NCI-H1092 treated with DMSO at 0.1 percent for 48 hours (cell line): ENCODE measurements at regions not wholly inside any gene's neighbourhood (a gene's known extent, or its start where the extent isn't known, plus 50 kb on each side); places are given as distances from the start of the nearest gene placed in this dataset.
"Not testable (repeated sequence)": the region's sequence is repeated elsewhere in the genome, so short reads cannot be mapped to it uniquely, and the experiment has no call there.

Source experiments
- DNase-seq: peaks from one replicate; lab custom pipeline; 2025; lab: John Stamatoyannopoulos, UW

GRCh38 chr13:111620586-111620985 lies 300.1 kb downstream of the TEX29 start:
- no peak for DNase-seq

- no peak for DNase-seq
Measured at GRCh38 chr13:111621164-111621563, 300.7 kb downstream of the TEX29 start.

- no peak for DNase-seq
Measured at GRCh38 chr13:111622051-111622531, 301.6 kb downstream of the TEX29 start.

- DNase-seq: no peak
Measured at GRCh38 chr13:111623208-111623607, 302.8 kb downstream of the TEX29 start.

- DNase-seq: no peak
Measured at GRCh38 chr13:111623743-111624505, 303.5 kb downstream of the TEX29 start.

GRCh38 chr13:111625526-111626315 lies 305.3 kb downstream of the TEX29 start:
- DNase-seq: no peak

- DNase-seq: peak; percentile 99
Measured at GRCh38 chr13:111626371-111627305, 306.2 kb downstream of the TEX29 start.

GRCh38 chr13:111627596-111627995 lies 307.2 kb downstream of the TEX29 start:
- no peak for DNase-seq

GRCh38 chr13:111629016-111629415 lies 308.6 kb downstream of the TEX29 start:
- DNase-seq: no peak

GRCh38 chr13:111629457-111629856 lies 309.0 kb downstream of the TEX29 start:
- DNase-seq: no peak

- peak; percentile 90 for DNase-seq
Measured at GRCh38 chr13:111629926-111630325, 309.5 kb downstream of the TEX29 start.

GRCh38 chr13:111630406-111630805 lies 310.0 kb downstream of the TEX29 start:
- DNase-seq: peak; percentile 90

GRCh38 chr13:111631271-111631670 lies 310.8 kb downstream of the TEX29 start:
- DNase-seq: not testable (repeated sequence)

GRCh38 chr13:111632906-111633305 lies 312.5 kb downstream of the TEX29 start:
- no peak for DNase-seq

GRCh38 chr13:111633401-111633800 lies 313.0 kb downstream of the TEX29 start:
- no peak for DNase-seq

GRCh38 chr13:111634410-111634809 lies 314.0 kb downstream of the TEX29 start:
- DNase-seq: no peak

- no peak for DNase-seq
Measured at GRCh38 chr13:111636271-111636670, 315.8 kb downstream of the TEX29 start.

- DNase-seq: no peak
Measured at GRCh38 chr13:111636804-111637203, 316.4 kb downstream of the TEX29 start.

GRCh38 chr13:111637365-111637764 lies 316.9 kb downstream of the TEX29 start:
- no peak for DNase-seq

GRCh38 chr13:111638233-111638632 lies 317.8 kb downstream of the TEX29 start:
- no peak for DNase-seq

GRCh38 chr13:111639196-111639705 lies 318.8 kb downstream of the TEX29 start:
- DNase-seq: no peak

GRCh38 chr13:111640006-111640405 lies 319.6 kb downstream of the TEX29 start:
- DNase-seq: peak; percentile 92
